Kidney (tissue), 13 donors: ENCODE measurements at regions not wholly inside any gene's neighbourhood (a gene's known extent, or its start where the extent isn't known, plus 50 kb on each side); places are given as distances from the start of the nearest gene placed in this dataset.

ENCODE experiments used
- DNase-seq, 5 donors: peaks; one replicate each; pipeline ENCODE4 v3.0.0-alpha.2; 2013 to 2020
- FAIRE-seq: peaks from 2 replicates; lab custom pipeline; 2012; peaks lifted over from hg19 to GRCh38; lab: Jason Lieb, UNC
- H3K27ac ChIP-seq, 2 donors: one replicate each; pipeline ENCODE4 v1.7.0; 2013; ENCODE audit warnings: low read depth in 2 of 2, low read length in 2 of 2, inconsistent platforms in 1 of 2
- H3K27me3 ChIP-seq: one replicate; pipeline ENCODE4 v1.7.1; 2013; ENCODE audit warnings: low read length, inconsistent platforms; ENCODE audit not compliant: control insufficient read depth, insufficient read depth
- H3K36me3 ChIP-seq, 3 donors: one replicate each; pipeline versions ENCODE4 v1.7.0 to v1.7.1; 2013; ENCODE audit warnings: low read length in 3 of 3, control low read depth in 1 of 3, inconsistent platforms in 1 of 3; ENCODE audit not compliant: insufficient read depth in 3 of 3, control insufficient read depth in 2 of 3
- H3K4me1 ChIP-seq, 3 donors: one replicate each; pipeline versions ENCODE4 v1.7.0 to v1.7.1; 2013; ENCODE audit warnings: low read length in 3 of 3, inconsistent platforms in 1 of 3, low read depth in 1 of 3; ENCODE audit not compliant: control insufficient read depth in 2 of 3, insufficient read depth in 2 of 3
- H3K4me3 ChIP-seq, 3 donors: one replicate each; pipeline versions ENCODE4 v1.7.0 to v1.8.1; 2013; ENCODE audit warnings: low read length in 3 of 3, control low read depth in 1 of 3, inconsistent platforms in 1 of 3
- H3K9ac ChIP-seq, 3 donors: one replicate each; pipeline versions ENCODE4 v1.7.0 to v1.7.1; 2013; ENCODE audit warnings: low read length in 3 of 3, control low read depth in 1 of 3, inconsistent platforms in 1 of 3
- H3K9me3 ChIP-seq, 3 donors: one replicate each; pipeline versions ENCODE4 v1.7.0 to v1.7.1; 2013; ENCODE audit warnings: low read length in 3 of 3, control low read depth in 1 of 3, inconsistent platforms in 1 of 3; ENCODE audit not compliant: control insufficient read depth in 2 of 3, insufficient read depth in 1 of 3
- intact Hi-C: fragments of 100-400 bp; cut with DNase I; formaldehyde crosslinking; loops from one replicate; pipeline ENCODE4 v1.11.1; 2022
- TF ChIP-seq, protein P1 (sequence below): IDR thresholded peaks from 3 replicates; pipeline ENCODE4 v1.5.1; 2012; ENCODE audit warnings: mild to moderate bottlenecking, moderate library complexity, borderline replicate concordance; ENCODE audit not compliant: insufficient read depth; ENCODE audit errors: extremely low read depth
- donor health status: control.
- donor health status: control.
- donor health status: control.
- donor health status: control.
- donor health status: control.
- donor health status: DM: yes; HTN: yes; CAD: no.
- donor health status: Normal renal cell carcinoma (clear cell type).

DNA sequence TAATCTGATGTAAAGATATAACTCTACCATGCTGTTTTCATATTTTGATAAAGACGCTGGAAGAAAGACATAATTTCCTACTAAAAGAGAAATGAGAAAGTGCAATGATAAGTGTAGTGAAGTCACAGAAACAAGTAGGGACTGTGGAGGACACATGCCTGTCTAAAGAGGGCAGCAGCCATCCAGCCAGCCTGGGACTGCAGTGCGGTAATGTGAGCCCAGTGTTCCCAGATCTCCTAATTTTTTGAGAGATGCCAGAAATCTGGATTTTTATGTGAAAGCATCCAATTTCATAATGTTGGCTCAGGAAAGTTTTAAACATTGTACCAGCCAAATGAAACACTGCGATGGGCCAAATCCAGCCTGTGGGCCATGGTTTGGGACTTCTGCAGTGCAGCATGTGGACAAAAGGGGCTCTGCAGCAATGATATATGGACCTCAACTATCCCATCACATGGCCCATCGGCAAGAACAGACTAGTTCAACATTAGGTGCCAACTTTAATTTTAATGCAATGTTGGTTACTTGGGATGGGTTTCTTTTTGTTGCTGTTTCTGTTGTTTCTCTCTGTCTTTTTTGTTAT is 329.5 kb downstream of the LTN1 start:
- H3K4me1 ChIP-seq, result no peaks in the 10 kb centered on the region
- H3K9ac ChIP-seq, result no peak overlapping the region
- no peak overlapping the region for H3K27ac ChIP-seq
- no peaks in the 10 kb centered on the region for H3K27me3 ChIP-seq
- H3K36me3 ChIP-seq, result no peaks in the 10 kb centered on the region
- no peak overlapping the region for H3K4me3 ChIP-seq
- TF ChIP-seq, protein P1, sequence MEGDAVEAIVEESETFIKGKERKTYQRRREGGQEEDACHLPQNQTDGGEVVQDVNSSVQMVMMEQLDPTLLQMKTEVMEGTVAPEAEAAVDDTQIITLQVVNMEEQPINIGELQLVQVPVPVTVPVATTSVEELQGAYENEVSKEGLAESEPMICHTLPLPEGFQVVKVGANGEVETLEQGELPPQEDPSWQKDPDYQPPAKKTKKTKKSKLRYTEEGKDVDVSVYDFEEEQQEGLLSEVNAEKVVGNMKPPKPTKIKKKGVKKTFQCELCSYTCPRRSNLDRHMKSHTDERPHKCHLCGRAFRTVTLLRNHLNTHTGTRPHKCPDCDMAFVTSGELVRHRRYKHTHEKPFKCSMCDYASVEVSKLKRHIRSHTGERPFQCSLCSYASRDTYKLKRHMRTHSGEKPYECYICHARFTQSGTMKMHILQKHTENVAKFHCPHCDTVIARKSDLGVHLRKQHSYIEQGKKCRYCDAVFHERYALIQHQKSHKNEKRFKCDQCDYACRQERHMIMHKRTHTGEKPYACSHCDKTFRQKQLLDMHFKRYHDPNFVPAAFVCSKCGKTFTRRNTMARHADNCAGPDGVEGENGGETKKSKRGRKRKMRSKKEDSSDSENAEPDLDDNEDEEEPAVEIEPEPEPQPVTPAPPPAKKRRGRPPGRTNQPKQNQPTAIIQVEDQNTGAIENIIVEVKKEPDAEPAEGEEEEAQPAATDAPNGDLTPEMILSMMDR, result no peak
- FAIRE-seq (no peak), DNase-seq (no peak)
- intact Hi-C loops, result no loop called here
- H3K9me3 ChIP-seq, result no peaks in the 10 kb centered on the region

DNA sequence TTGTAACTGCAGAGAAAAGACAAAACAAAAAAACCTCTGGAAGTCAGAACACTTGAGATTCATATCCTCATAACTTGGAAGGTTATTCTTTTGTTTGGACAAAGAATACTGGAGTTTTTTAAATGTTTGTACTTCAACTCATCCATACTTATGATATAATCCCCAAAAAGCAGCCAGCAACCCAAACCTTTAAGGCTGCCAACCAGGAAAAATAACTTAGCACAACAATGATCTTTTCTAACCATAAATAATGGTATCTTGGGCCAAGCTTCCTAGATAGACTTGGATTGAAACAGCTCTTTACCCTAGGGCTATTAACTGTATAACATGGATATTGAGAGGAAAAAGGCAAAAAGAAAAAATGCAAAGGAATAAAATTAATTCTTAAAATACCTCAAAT is 335.1 kb downstream of the LTN1 start:
- FAIRE-seq (no peak), DNase-seq (no peak)
- Histone ChIP-seq H3K4me1 (no peaks in the 10 kb centered on the region), H3K36me3 (no peaks in the 10 kb centered on the region), H3K4me3 (no peak overlapping the region), H3K9me3 (no peaks in the 10 kb centered on the region), H3K27ac (no peak overlapping the region), H3K27me3 (no peaks in the 10 kb centered on the region), H3K9ac (no peak overlapping the region)
- intact Hi-C loops, result no loop called here
- TF ChIP-seq, protein P1, result no peak

DNA sequence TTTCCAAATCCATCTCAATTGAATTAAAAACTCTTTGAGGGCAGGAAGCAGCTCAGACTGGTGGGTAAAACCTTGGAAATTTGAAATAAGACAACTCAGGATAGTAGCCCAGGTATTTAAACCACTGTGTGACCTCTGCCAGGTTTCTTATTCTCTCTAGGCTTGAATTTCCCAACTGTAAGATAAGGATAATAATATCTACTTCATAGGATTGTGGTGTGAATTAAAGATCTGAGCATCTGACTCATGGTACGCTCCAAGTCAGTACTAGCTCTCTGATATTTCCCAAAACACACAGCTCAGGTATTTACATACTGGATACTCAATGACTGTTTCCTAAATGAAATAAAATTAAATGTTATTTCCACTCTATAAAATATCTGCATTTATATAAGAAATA is 337.2 kb downstream of the LTN1 start:
- DNase-seq (no peak), FAIRE-seq (no peak)
- no peaks in the 10 kb centered on the region for H3K27me3 ChIP-seq
- H3K9me3 ChIP-seq, result no peaks in the 10 kb centered on the region
- no peak overlapping the region for H3K4me3 ChIP-seq
- H3K4me1 ChIP-seq, result no peaks in the 10 kb centered on the region
- TF ChIP-seq, protein P1, result no peak
- intact Hi-C loops, result no loop called here
- no peak overlapping the region for H3K9ac ChIP-seq
- no peaks in the 10 kb centered on the region for H3K36me3 ChIP-seq
- no peak overlapping the region for H3K27ac ChIP-seq

DNA sequence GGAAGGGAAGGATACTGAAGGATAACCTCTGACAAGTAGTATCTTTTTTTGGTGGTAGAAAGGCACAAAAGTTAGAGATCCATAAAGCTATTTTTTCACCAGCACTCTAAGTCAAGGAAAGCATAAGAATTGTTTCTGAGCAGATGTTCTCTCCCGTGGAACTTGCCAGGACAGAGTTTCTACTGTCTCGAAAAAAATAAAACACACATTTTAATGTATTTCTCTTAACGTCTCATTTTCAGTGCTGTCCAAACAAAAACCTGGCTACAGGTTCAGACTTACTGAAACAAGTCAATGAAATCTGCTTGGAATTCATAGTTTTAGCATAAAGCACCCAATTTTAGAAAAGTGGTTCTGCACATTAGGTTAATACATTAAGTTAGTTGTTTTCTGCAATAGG is 338.3 kb downstream of the LTN1 start:
- no peaks in the 10 kb centered on the region for H3K4me1 ChIP-seq
- H3K9me3 ChIP-seq, result no peaks in the 10 kb centered on the region
- no peak overlapping the region for H3K9ac ChIP-seq
- H3K36me3 ChIP-seq, result no peaks in the 10 kb centered on the region
- H3K27me3 ChIP-seq, result no peaks in the 10 kb centered on the region
- H3K27ac ChIP-seq, result no peak overlapping the region
- intact Hi-C loops, result no loop called here
- DNase-seq, result no peak
- TF ChIP-seq, protein P1, result no peak
- no peak for FAIRE-seq
- H3K4me3 ChIP-seq, result no peak overlapping the region
